NCI-H345 (cell line): ENCODE measurements at regions not wholly inside any gene's neighbourhood (a gene's known extent, or its start where the extent isn't known, plus 50 kb on each side); places are given as distances from the start of the nearest gene placed in this dataset.

Experiments
- DNase-seq: peaks from one replicate; lab custom pipeline; 2025; lab: John Stamatoyannopoulos, UW

GRCh38 chr4:22021106-22021505 lies 72.5 kb upstream of the KCNIP4 start:
- DNase-seq: no peak

GRCh38 chr4:22020129-22020528 lies 71.6 kb upstream of the KCNIP4 start:
- DNase-seq: no peak

- DNase-seq: no peak
These were observed 71.1 kb upstream of the KCNIP4 start for GRCh38 chr4:22019676-22020075.

GRCh38 chr4:22014222-22014741 lies 65.7 kb upstream of the KCNIP4 start:
- no peak for DNase-seq

GRCh38 chr4:22003878-22004277 lies 55.3 kb upstream of the KCNIP4 start:
- DNase-seq: no peak
